CD1c-positive myeloid dendritic cell (primary cell): ENCODE measurements at regions not wholly inside any gene's neighbourhood (a gene's known extent, or its start where the extent isn't known, plus 50 kb on each side); places are given as distances from the start of the nearest gene placed in this dataset.
"Not testable (repeated sequence)": the region's sequence is repeated elsewhere in the genome, so short reads cannot be mapped to it uniquely, and the experiment has no call there.

ENCODE experiments used
- DNase-seq: peaks from one replicate; pipeline ENCODE4 v3.0.0-alpha.2; 2016; ENCODE audit errors: extremely low spot score

- no peak for DNase-seq
These were observed 158.9 kb downstream of the HINT1 start for GRCh38 chr5:131005963-131006684.

DNA sequence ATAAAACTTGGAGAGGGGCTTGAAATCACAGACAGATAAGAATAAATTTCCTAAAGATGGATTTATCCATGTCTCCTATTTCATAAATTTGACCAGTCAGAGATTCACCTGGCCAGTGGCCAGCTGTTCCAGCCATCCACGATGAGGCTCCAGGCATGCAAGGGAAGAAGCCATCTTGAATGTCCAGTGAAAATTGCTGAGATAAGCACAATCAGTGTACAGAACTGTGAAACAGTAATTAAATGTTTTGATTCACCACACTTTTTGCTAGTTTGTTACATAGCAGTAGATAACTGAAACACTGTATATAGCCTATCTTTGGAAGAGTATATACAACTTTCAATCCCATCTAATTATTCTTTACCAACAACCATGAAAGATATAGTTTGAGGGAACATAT is 163.5 kb downstream of the HINT1 start:
- DNase-seq = no peak

DNA sequence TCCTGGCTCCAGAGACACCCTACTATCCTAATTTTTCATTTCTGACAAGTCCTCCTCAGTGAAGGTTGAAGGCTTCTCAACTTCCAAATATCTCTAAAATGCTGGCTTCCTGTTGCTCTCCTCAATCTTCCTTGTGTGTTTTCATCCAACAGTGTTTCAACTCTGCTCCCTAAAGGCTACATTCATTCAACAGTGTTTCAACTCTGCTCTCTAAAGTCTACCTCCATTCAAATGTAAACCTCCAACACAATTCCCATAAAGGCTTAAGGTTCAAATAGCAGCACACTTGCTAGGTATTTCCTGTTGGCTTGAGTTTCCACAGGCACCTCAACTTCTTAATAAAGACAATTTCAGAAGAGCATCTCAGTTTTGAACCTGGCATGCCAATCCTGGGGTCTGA is 164.8 kb downstream of the HINT1 start:
- DNase-seq = no peak

DNA sequence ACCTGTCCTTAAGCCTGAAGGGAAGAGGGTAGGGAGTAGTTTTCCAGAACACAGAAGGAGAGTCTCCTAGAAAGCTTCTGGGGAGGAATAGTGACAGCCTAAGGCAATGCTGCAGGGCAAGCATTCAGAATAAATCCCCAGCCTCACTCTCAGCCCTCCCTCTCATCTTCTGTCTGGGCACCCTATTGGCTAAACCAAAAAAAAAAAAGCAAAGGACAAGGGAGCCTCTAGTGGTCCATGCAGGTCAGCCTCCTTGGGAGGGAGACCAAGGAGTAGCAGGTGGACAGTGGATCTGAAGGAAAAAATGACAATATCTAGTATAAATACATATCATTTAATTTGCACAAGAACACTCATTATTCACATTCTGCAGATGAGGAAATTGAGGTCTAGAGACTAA is 168.3 kb downstream of the HINT1 start:
- DNase-seq = not testable (repeated sequence)

DNA sequence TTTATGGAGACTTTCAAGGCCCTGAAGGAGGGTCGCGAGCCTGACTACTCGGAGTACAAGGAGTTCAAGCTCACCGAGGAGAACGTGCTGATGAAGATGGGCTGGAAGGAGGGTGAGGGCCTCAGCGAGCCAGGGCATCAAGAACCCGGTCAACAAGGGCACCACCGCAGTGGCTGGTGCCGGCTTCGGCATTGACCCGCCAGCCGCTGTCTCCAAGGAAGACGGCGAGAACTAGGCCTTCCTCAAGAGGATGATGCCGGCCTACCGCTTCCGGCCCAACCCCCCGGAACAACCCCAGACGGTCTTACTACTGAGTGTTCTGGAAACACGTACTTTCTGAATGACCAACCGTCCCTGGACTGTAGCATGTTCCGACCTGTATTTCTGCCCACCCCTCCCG is 169.2 kb downstream of the HINT1 start:
- no peak for DNase-seq

DNA sequence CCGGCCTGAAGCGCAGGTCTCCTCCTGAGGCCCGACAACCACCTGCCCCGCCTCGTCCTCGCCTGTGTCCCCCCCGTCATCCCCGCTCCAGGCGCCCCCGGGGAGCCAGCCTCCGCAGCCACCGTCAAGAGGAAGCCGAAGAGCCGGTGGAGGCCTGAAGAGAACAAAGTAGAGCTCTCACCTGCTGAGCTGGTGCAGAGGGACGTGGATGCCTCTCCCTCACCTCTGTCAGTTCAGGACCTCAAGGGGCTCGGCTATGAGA is 169.9 kb downstream of the HINT1 start:
- no peak for DNase-seq

DNA sequence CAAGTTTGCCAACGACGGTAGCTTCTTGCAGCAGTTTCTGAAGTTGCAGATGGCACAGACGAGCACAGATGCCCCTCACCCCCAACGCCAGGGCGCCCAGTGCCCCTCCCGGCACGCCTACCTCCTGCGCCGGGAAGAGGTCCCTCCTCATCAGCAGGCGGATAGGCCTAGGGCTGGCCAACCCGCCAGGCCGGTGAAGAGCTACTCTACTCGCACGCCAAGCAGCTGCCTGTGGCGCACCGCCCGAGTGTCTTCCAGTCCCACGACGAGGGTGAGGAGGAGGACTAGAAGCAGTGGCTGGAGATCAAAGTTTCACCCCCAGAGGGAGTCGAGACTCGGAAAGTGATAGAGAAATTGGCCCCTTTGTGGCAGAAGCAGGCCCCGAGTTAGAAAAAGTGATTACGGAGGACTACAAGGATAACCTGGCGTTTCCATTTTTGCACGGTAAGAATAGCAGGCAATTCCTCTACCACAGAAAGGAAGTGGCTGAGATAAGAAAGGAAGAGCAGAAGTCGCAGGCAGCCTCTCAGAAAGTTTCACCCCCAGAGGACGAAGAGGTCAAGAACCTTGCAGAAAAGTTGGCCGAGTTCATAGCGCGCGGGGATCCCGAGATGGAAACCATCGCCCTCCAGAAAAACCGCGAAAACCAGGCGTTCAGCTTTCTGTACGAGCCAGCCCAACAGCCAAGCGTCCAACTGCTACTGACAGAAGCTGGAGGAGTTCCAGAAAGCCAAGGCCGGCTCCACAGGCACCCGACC is 170.4 kb downstream of the HINT1 start:
- no peak for DNase-seq

DNA sequence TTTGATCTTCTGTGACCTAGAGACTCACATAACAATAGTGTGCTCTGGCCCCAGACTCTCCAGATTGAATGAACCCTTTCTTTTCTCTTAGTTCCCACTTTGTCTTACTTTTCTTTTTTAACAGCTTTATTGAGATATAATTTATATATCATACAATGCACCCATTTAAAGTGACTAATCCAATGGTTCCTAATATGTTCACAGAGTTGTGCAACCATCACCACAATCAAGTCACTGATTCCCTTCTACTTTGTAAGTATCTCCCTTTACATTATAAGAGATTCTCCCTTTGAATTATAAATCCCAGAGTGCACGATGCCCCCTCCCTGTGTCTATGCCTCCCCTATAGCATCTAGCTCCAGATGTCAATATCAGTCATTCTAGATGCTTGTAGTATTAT is 172.4 kb downstream of the HINT1 start:
- DNase-seq = no peak

GRCh38 chr5:130992095-130992494 is 173.0 kb downstream of the HINT1 start:
- DNase-seq = no peak

- no peak for DNase-seq
These were observed 179.3 kb downstream of the HINT1 start for GRCh38 chr5:130985776-130986175.

DNA sequence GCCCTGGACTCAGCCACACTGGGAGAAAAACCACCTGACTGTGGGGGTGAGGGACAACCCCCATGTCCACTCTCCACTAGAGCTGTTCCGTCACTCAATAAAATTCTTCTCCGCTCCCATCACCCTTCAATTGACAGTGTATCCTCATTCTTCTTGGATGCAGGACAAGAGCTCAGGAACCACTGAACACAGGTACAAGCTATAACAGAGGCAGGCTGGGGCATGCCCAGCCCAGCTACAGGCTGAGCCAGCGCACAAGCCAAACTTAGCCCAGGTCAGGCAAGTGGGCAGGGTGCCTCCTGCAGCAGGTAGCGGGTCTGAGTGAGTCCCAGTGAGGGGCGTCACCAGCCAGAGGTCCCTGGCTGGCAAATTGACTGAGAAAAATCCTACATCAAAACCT is 183.4 kb downstream of the HINT1 start:
- no peak for DNase-seq

- no peak for DNase-seq
These were observed 186.6 kb downstream of the HINT1 start for GRCh38 chr5:130978475-130978874.

DNA sequence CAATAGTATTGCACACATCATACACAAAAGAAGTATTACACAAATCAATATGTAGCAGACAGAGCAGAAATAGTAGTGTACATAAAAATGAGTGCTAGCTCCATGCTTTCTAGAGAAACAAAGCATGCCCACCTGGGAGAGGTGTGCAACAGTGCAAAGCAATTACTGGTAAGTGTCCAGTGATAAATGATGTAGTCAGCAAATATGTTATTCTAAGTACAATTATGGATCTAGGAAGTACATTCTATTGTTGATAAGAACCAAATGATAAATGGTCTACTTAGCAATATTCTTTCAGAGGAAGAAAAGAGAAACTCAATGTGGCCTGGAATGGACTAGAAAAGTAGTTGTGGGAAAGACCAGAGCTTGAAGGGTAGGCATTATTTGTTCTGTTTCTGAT is 188.6 kb downstream of the HINT1 start:
- no peak for DNase-seq

GRCh38 chr5:130975847-130976246 is 189.2 kb downstream of the HINT1 start:
- DNase-seq = no peak

DNA sequence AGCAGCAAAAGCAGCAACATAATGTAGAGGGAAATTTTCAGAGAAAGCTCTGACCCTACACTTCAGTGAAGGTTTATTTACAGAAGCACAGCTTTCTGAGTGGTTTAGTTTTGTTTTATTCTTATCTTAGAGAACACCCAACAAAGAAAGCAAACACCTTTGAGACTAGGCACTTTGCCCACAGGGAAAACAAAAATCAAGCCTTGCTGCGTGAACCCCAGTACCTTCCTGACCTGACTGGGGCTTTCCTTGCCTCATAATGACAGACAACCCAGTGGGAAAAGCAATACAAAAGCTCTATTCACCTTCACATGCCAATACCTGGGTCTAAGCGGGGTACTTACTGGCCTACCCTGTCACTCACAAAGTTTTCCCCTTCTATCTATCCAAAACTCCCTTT is 189.8 kb downstream of the HINT1 start:
- no peak for DNase-seq

- DNase-seq = no peak
These were observed 190.9 kb downstream of the HINT1 start for GRCh38 chr5:130974021-130974683.

GRCh38 chr5:130966990-130967525 is 198.0 kb downstream of the HINT1 start:
- peak; percentile 10 for DNase-seq

- no peak for DNase-seq
These were observed 199.1 kb downstream of the HINT1 start for GRCh38 chr5:130965920-130966319.

GRCh38 chr5:130965360-130965759 is 199.7 kb downstream of the HINT1 start:
- DNase-seq = no peak

- DNase-seq = no peak
These were observed 200.5 kb downstream of the HINT1 start for GRCh38 chr5:130964231-130965202.

DNA sequence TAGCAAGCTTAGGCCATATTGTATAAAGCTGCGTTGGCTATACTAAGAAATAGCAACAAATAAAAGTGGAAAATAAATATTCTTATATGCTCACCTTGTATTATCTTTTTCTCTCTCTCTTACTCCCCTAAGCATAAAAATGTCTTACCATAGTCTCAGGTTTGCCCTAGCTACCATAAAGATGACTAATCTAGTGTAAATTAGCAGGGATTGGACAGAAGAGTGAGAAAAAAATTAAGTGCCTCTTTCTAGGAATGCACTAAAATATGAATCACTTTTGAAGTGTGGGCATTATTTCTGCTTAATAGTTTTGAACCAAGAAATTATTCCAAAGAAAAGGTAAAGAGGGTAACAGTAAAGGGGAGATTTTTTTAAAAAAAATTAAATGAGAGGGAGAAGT is 201.3 kb downstream of the HINT1 start:
- DNase-seq = no peak

DNA sequence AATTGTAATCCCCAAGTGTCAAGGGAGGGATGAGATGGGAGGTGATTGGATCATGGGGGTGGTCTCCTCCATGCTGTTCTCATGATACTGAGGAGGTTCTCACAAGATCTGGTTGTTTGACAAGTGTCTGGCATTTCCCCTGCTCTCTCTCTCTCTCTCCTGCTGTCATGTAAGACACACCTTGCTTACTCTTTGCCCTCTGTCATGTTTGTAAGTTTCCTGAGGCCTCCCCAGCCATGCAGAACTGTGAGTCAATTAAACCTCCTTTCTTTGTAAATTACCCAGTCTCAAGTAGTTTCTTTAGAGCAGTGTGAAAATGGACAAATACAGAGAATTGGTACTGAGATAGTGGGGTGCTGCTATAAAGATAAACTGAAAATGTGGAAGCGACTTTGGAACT is 207.9 kb downstream of the HINT1 start:
- no peak for DNase-seq
